Gastroesophageal sphincter (tissue), 3 donors: ENCODE measurements at regions not wholly inside any gene's neighbourhood (a gene's known extent, or its start where the extent isn't known, plus 50 kb on each side); places are given as distances from the start of the nearest gene placed in this dataset.

Experiments
- CTCF ChIP-seq, 4 experiments: fragments of 200-600 bp in 2 of 4; fragments of 450-650 bp in 2 of 4; sonication (generic) in 1 of 4; IDR thresholded peaks; one replicate each; pipeline ENCODE4 v1.5.1; 2017 to 2019; ENCODE audit warnings: antibody characterized with exemption in 4 of 4, mild to moderate bottlenecking in 2 of 4, moderate library complexity in 2 of 4
- EP300 ChIP-seq: sonication (generic); formaldehyde crosslinking; IDR thresholded peaks from one replicate; pipeline ENCODE4 v1.6.1; 2017; ENCODE audit warnings: antibody characterized with exemption, mild to moderate bottlenecking
- POLR2A ChIP-seq, 2 donors: fragments of 450-650 bp; IDR thresholded peaks; one replicate each; pipeline ENCODE4 v1.6.1; 2017; ENCODE audit warnings: antibody characterized with exemption in 2 of 2, mild to moderate bottlenecking in 2 of 2, moderate library complexity in 1 of 2
- POLR2AphosphoS5 ChIP-seq: sonication (generic); formaldehyde crosslinking; IDR thresholded peaks from one replicate; pipeline ENCODE4 v1.6.1; 2017; ENCODE audit warnings: antibody characterized with exemption

GRCh38 chr2:162992828-162993227 is 154.3 kb upstream of the KCNH7 start:
- no peak for TF ChIP-seq EP300
- no peak for TF ChIP-seq CTCF (IDR thresholded peaks at IDR 0.05)
- no peak for TF ChIP-seq POLR2AphosphoS5
- no peak for TF ChIP-seq POLR2A (IDR thresholded peaks at IDR 0.05)
